H9 (cell line): ENCODE measurements at regions not wholly inside any gene's neighbourhood (a gene's known extent, or its start where the extent isn't known, plus 50 kb on each side); places are given as distances from the start of the nearest gene placed in this dataset.

Experiments used
- DNase-seq: peaks from one replicate; pipeline ENCODE4 v3.0.0-alpha.2; 2017
- H2AFZ ChIP-seq: one replicate; pipeline ENCODE4 v1.6.1; 2013; ENCODE audit warnings: mild to moderate bottlenecking, low read length, control low read depth, moderate library complexity
- H2AK5ac ChIP-seq: 2 replicates; pipeline ENCODE4 v1.6.1; 2013; ENCODE audit warnings: low read length, control low read depth, mixed read lengths; ENCODE audit not compliant: insufficient read length
- H2BK120ac ChIP-seq: one replicate; pipeline ENCODE4 v1.6.1; 2013; ENCODE audit warnings: low read depth, mild to moderate bottlenecking, low read length, control low read depth, inconsistent platforms; ENCODE audit not compliant: poor library complexity, severe bottlenecking
- H2BK12ac ChIP-seq: 2 replicates; pipeline ENCODE4 v1.6.1; 2013; ENCODE audit warnings: low read length, control low read depth, mixed read lengths, low read depth; ENCODE audit not compliant: insufficient read length
- H2BK15ac ChIP-seq: 2 replicates; pipeline ENCODE4 v1.6.1; 2013; ENCODE audit warnings: low read depth, low read length, control low read depth
- H2BK20ac ChIP-seq: one replicate; pipeline ENCODE4 v1.6.1; 2013; ENCODE audit warnings: low read depth, mild to moderate bottlenecking, low read length, control low read depth, inconsistent platforms; ENCODE audit not compliant: poor library complexity, severe bottlenecking
- H2BK5ac ChIP-seq: 2 replicates; pipeline ENCODE4 v1.6.1; 2013; ENCODE audit warnings: low read length, control low read depth, mixed read lengths; ENCODE audit not compliant: insufficient read length
- H3K14ac ChIP-seq: 2 replicates; pipeline ENCODE4 v1.6.1; 2013; ENCODE audit warnings: low read length, control low read depth; ENCODE audit not compliant: insufficient read depth
- H3K18ac ChIP-seq: 2 replicates; pipeline ENCODE4 v1.6.1; 2013; ENCODE audit warnings: low read depth, mild to moderate bottlenecking, mixed read lengths, low read length, control low read depth; ENCODE audit not compliant: insufficient read length
- H3K23ac ChIP-seq: 2 replicates; pipeline ENCODE4 v1.6.1; 2013; ENCODE audit warnings: low read length, control low read depth, mixed read lengths, low read depth; ENCODE audit not compliant: insufficient read length
- H3K23me2 ChIP-seq: 2 replicates; pipeline ENCODE4 v1.6.1; 2013; ENCODE audit warnings: low read depth, mild to moderate bottlenecking, mixed read lengths, low read length, control low read depth; ENCODE audit not compliant: insufficient read length, poor library complexity, severe bottlenecking
- H3K27ac ChIP-seq: 2 replicates; pipeline ENCODE4 v1.5.1; 2013; ENCODE audit warnings: low read length, control low read depth, mixed read lengths, low read depth; ENCODE audit not compliant: insufficient read length
- H3K27me3 ChIP-seq: 2 replicates; pipeline ENCODE4 v1.6.1; 2013; ENCODE audit warnings: low read length, control low read depth, inconsistent platforms; ENCODE audit not compliant: insufficient read depth
- H3K4ac ChIP-seq: 2 replicates; pipeline ENCODE4 v1.6.1; 2013; ENCODE audit warnings: low read depth, mild to moderate bottlenecking, control low read depth, inconsistent platforms, low read length, moderate library complexity
- H3K4me1 ChIP-seq: 2 replicates; pipeline ENCODE4 v1.6.1; 2013; ENCODE audit warnings: low read length, control low read depth, inconsistent platforms; ENCODE audit not compliant: insufficient read depth
- H3K4me2 ChIP-seq: 2 replicates; pipeline ENCODE4 v1.6.1; 2013; ENCODE audit warnings: low read length, control low read depth, mixed read lengths; ENCODE audit not compliant: insufficient read length, insufficient read depth
- H3K56ac ChIP-seq: 2 replicates; pipeline ENCODE4 v1.6.1; 2013; ENCODE audit warnings: low read depth, mild to moderate bottlenecking, mixed read lengths, low read length, control low read depth; ENCODE audit not compliant: insufficient read length
- H3K79me1 ChIP-seq: 2 replicates; pipeline ENCODE4 v1.6.1; 2013; ENCODE audit warnings: low read depth, mild to moderate bottlenecking, moderate library complexity, low read length, control low read depth, inconsistent platforms; ENCODE audit not compliant: insufficient read depth, poor library complexity, severe bottlenecking
- H3K79me2 ChIP-seq: 2 replicates; pipeline ENCODE4 v1.6.1; 2013; ENCODE audit warnings: low read length, control low read depth, inconsistent platforms; ENCODE audit not compliant: insufficient read depth
- H3K9ac ChIP-seq: 2 replicates; pipeline ENCODE4 v1.6.1; 2013; ENCODE audit warnings: low read length, control low read depth, mixed read lengths; ENCODE audit not compliant: insufficient read length; ENCODE audit errors: extremely low read depth
- H3K9me3 ChIP-seq: one replicate; pipeline ENCODE4 v1.6.1; 2013; ENCODE audit warnings: low read depth, low read length, inconsistent platforms; ENCODE audit not compliant: control insufficient read depth
- H3T11ph ChIP-seq: one replicate; pipeline ENCODE4 v1.6.1; 2013; ENCODE audit warnings: mild to moderate bottlenecking, low read length, control low read depth, inconsistent platforms
- H4K20me1 ChIP-seq: one replicate; pipeline ENCODE4 v1.6.1; 2013; ENCODE audit not compliant: control insufficient read depth, insufficient read length, insufficient read depth
- H4K5ac ChIP-seq: 2 replicates; pipeline ENCODE4 v1.6.1; 2013; ENCODE audit warnings: low read depth, mild to moderate bottlenecking, mixed read lengths, low read length, control low read depth; ENCODE audit not compliant: insufficient read length
- H4K8ac ChIP-seq: replicated peaks from 2 replicates; pipeline ENCODE4 v1.6.1; 2013; ENCODE audit warnings: low read length, control low read depth, mixed read lengths, low read depth; ENCODE audit not compliant: insufficient read length
- H4K91ac ChIP-seq: 2 replicates; pipeline ENCODE4 v1.6.1; 2013; ENCODE audit warnings: low read depth, mild to moderate bottlenecking, moderate library complexity, mixed read lengths, low read length, control low read depth; ENCODE audit not compliant: insufficient read length
- H3K27ac Mint-ChIP-seq, 3 experiments: 2 replicates in 2 of 3; 3 replicates in 1 of 3; pipeline ENCODE4 v1.8.0; 2020 to 2021; ENCODE audit warnings: mixed read lengths in 3 of 3, mild to moderate bottlenecking in 1 of 3, moderate library complexity in 1 of 3
- H3K27me3 Mint-ChIP-seq: 2 replicates; pipeline ENCODE4 v1.8.0; 2021; ENCODE audit warnings: low read depth, mild to moderate bottlenecking, moderate library complexity, mixed read lengths
- H3K36me3 Mint-ChIP-seq, 3 experiments: 2 replicates in 2 of 3; 3 replicates in 1 of 3; pipeline ENCODE4 v1.8.0; 2020 to 2021; ENCODE audit warnings: low read depth in 3 of 3, mixed read lengths in 3 of 3; ENCODE audit not compliant: insufficient read depth in 1 of 3
- H3K4me1 Mint-ChIP-seq, 2 experiments: 2 replicates each; pipeline ENCODE4 v1.8.0; 2020; ENCODE audit warnings: mixed read lengths in 2 of 2
- H3K4me3 Mint-ChIP-seq, 2 experiments: 2 replicates in 1 of 2; 3 replicates in 1 of 2; pipeline ENCODE4 v1.8.0; 2020 to 2021; ENCODE audit warnings: mild to moderate bottlenecking in 2 of 2, mixed read lengths in 2 of 2, moderate library complexity in 1 of 2
- H3K9me3 Mint-ChIP-seq, 2 experiments: 2 replicates in 1 of 2; 3 replicates in 1 of 2; pipeline ENCODE4 v1.8.0; 2020; ENCODE audit warnings: mild to moderate bottlenecking in 2 of 2, mixed read lengths in 2 of 2, moderate library complexity in 1 of 2
- CTCF ChIP-seq: fragments of 200-600 bp; sonication (generic); conservative IDR thresholded peaks from 3 replicates; pipeline ENCODE4 v1.8.0; 2021; ENCODE audit warnings: antibody characterized with exemption, mild to moderate bottlenecking
- WGBS: extraction: QIAGEN DNeasy Blood & Tissue Kit; methylation state at CpG from one replicate; pipeline ENCODE4 v1.1.7; 2013; ENCODE audit warnings: missing lambda C conversion rate, low lambda C conversion rate, mixed read lengths; ENCODE audit not compliant: insufficient read length; ENCODE audit errors: extremely low coverage; 5-methylcytosine and 5-hydroxymethylcytosine counted together

- TF ChIP-seq CTCF: no peak
- Histone ChIP-seq H3K79me2 (no peaks in the 10 kb centered on the region), H3K9ac (no peak overlapping the region), H3K23ac (no peak overlapping the region), H4K91ac (no peak overlapping the region), H2AK5ac (no peak overlapping the region), H2AFZ (no peak overlapping the region), H3K56ac (no peak overlapping the region), H2BK20ac (no peak overlapping the region), H3K4ac (no peak overlapping the region), H4K20me1 (no peaks in the 10 kb centered on the region), H4K5ac (no peak overlapping the region), H3K4me1 (no peaks in the 10 kb centered on the region), H3K14ac (no peak overlapping the region), H3K27me3 (no peaks in the 10 kb centered on the region), H4K8ac (no peak overlapping the region), H3K79me1 (no peaks in the 10 kb centered on the region), H2BK5ac (no peak overlapping the region), H3T11ph (no peak overlapping the region), H3K23me2 (no peaks in the 10 kb centered on the region), H3K4me2 (no peak overlapping the region), H3K9me3 (peaks cover 13% of the 10 kb centered on the region), H2BK15ac (no peak overlapping the region), H3K27ac (no peak overlapping the region), H2BK120ac (no peak overlapping the region), H3K18ac (no peak overlapping the region), H2BK12ac (no peak overlapping the region)
- Mint-ChIP-seq H3K27me3 (peaks cover 3% of the 10 kb centered on the region; the same call in 1 of the 2 replicates), H3K36me3 (peaks cover 0 to 5% (median 5%) of the 10 kb centered on the region in 3 experiments; a peak in 5 of 7 replicates), H3K4me3 (no peak overlapping the region), H3K4me1 (no peaks in the 10 kb centered on the region; a peak in 1 of 4 replicates), H3K27ac (no peak overlapping the region; a peak in 1 of 7 replicates), H3K9me3 (peaks cover 25 to 28% of the 10 kb centered on the region in 2 experiments)
- no CpG with 5 or more reads among the region's 3 CpGs for WGBS
- DNase-seq: no peak
These were observed 95.5 kb upstream of the PTPRT start for GRCh38 chr20:43285170-43285569.
